IPS-18a (cell line): ENCODE measurements at regions not wholly inside any gene's neighbourhood (a gene's known extent, or its start where the extent isn't known, plus 50 kb on each side); places are given as distances from the start of the nearest gene placed in this dataset.
"Not testable (repeated sequence)": the region's sequence is repeated elsewhere in the genome, so short reads cannot be mapped to it uniquely, and the experiment has no call there.

Experiments used
- H3K27ac ChIP-seq: one replicate; pipeline ENCODE4 v1.5.1; 2013; ENCODE audit warnings: low read length
- H3K27me3 ChIP-seq: one replicate; pipeline ENCODE4 v1.6.1; 2013; ENCODE audit warnings: mild to moderate bottlenecking, low read length; ENCODE audit not compliant: control insufficient read depth, insufficient read depth
- H3K36me3 ChIP-seq: one replicate; pipeline ENCODE4 v1.6.1; 2013; ENCODE audit warnings: low read depth, low read length; ENCODE audit not compliant: control insufficient read depth
- H3K4me1 ChIP-seq: one replicate; pipeline ENCODE4 v1.6.1; 2013; ENCODE audit warnings: low read depth, low read length; ENCODE audit not compliant: control insufficient read depth
- H3K4me3 ChIP-seq: one replicate; pipeline ENCODE4 v1.5.1; 2013; ENCODE audit warnings: low read length
- H3K9ac ChIP-seq: one replicate; pipeline ENCODE4 v1.6.1; 2013; ENCODE audit warnings: mild to moderate bottlenecking, low read length, moderate library complexity
- H3K9me3 ChIP-seq: one replicate; pipeline ENCODE4 v1.6.1; 2013; ENCODE audit warnings: low read depth, low read length; ENCODE audit not compliant: control insufficient read depth

- H3K9ac ChIP-seq = no peak overlapping the region
- no peaks in the 10 kb centered on the region for H3K36me3 ChIP-seq
- no peak overlapping the region for H3K4me3 ChIP-seq
- no peak overlapping the region for H3K27ac ChIP-seq
- H3K4me1 ChIP-seq = no peaks in the 10 kb centered on the region
- H3K9me3 ChIP-seq = no peaks in the 10 kb centered on the region
- H3K27me3 ChIP-seq = peaks cover 3% of the 10 kb centered on the region
Observed at GRCh38 chr14:35932136-35932535, 106.0 kb downstream of the BRMS1L start.

DNA sequence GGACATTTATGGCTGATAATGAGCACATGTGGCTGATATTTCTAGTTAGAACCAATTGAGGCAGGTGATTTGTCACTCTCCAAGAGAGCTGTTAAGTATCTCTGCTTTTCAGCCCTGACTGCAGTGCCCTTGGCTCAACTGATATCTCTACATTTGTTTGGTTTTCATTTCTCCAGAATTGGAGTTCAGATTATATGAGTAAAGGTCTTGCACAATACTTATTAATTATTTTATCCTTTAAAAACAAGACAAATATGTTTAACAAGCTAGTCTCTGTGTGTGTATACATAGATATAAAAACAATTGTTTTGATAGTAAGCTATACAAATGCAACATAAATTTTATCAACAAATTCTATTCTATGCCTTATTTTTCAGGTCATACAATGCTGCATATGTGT lies 105.2 kb downstream of the BRMS1L start:
- H3K27ac ChIP-seq = no peak overlapping the region
- no peak overlapping the region for H3K9ac ChIP-seq
- H3K9me3 ChIP-seq = no peaks in the 10 kb centered on the region
- H3K4me1 ChIP-seq = no peaks in the 10 kb centered on the region
- no peak overlapping the region for H3K4me3 ChIP-seq
- H3K36me3 ChIP-seq = no peaks in the 10 kb centered on the region
- H3K27me3 ChIP-seq = no peaks in the 10 kb centered on the region

DNA sequence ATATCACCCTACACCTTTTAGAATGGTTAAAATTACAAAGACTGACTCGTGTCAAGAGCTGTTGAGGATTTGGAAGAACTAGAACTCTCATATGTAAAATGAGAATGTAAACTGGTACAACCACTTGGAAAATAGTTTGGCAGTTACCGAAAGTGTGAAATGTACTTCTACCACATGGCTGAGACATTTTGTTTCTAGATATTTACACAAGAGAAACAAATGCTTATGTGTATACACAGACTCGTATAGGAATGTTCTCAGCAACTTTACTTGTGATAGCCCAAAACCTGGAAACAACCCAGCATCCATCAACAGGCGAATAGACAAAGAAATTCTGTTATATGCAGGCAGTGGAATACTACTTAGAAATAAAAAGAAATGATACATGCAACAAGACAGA lies 103.0 kb downstream of the BRMS1L start:
- Histone ChIP-seq H3K27ac (no peak overlapping the region), H3K9ac (no peak overlapping the region), H3K4me3 (no peak overlapping the region), H3K36me3 (no peaks in the 10 kb centered on the region), H3K9me3 (no peaks in the 10 kb centered on the region), H3K4me1 (no peaks in the 10 kb centered on the region), H3K27me3 (no peaks in the 10 kb centered on the region)

GRCh38 chr14:35927727-35928126 lies 101.6 kb downstream of the BRMS1L start:
- H3K4me1 ChIP-seq = no peaks in the 10 kb centered on the region
- no peaks in the 10 kb centered on the region for H3K36me3 ChIP-seq
- no peak overlapping the region for H3K4me3 ChIP-seq
- no peak overlapping the region for H3K9ac ChIP-seq
- H3K27me3 ChIP-seq = no peaks in the 10 kb centered on the region
- H3K27ac ChIP-seq = no peak overlapping the region
- no peaks in the 10 kb centered on the region for H3K9me3 ChIP-seq

GRCh38 chr14:35925319-35925718 lies 99.2 kb downstream of the BRMS1L start:
- Histone ChIP-seq H3K36me3 (no peaks in the 10 kb centered on the region), H3K4me3 (no peak overlapping the region), H3K9me3 (no peaks in the 10 kb centered on the region), H3K4me1 (no peaks in the 10 kb centered on the region), H3K9ac (no peak overlapping the region), H3K27ac (no peak overlapping the region), H3K27me3 (no peaks in the 10 kb centered on the region)

GRCh38 chr14:35922590-35922989 lies 96.5 kb downstream of the BRMS1L start:
- not testable (repeated sequence) for H3K27me3 ChIP-seq, H3K36me3 ChIP-seq, H3K27ac ChIP-seq, H3K4me3 ChIP-seq, H3K9me3 ChIP-seq, H3K4me1 ChIP-seq, H3K9ac ChIP-seq

DNA sequence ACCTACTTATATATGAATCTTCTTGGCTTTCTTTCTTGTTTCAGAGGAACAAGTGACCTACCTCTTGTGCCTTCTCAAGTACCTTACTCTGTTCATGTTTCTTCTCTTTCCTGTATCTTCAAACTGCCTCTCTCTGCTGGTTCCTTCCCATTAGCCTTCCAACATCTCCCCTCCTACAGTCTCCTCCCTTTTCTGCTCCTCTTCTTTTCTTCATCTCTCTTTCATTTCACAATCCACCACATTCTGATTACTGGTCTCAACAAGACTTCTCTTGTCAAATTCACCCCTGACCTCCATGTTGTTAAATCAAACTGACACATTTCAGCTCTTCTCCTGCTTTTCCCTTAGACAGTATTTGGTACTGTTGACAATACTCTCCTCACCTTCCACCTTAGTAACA lies 95.6 kb downstream of the BRMS1L start:
- Histone ChIP-seq H3K9me3 (no peaks in the 10 kb centered on the region), H3K4me1 (no peaks in the 10 kb centered on the region), H3K36me3 (no peaks in the 10 kb centered on the region), H3K27ac (no peak overlapping the region), H3K4me3 (no peak overlapping the region), H3K9ac (no peak overlapping the region), H3K27me3 (no peaks in the 10 kb centered on the region)
